ENCODE measurements at regions not wholly inside any gene's neighbourhood (a gene's known extent, or its start where the extent isn't known, plus 50 kb on each side); places are given as distances from the start of the nearest gene placed in this dataset.

DNA sequence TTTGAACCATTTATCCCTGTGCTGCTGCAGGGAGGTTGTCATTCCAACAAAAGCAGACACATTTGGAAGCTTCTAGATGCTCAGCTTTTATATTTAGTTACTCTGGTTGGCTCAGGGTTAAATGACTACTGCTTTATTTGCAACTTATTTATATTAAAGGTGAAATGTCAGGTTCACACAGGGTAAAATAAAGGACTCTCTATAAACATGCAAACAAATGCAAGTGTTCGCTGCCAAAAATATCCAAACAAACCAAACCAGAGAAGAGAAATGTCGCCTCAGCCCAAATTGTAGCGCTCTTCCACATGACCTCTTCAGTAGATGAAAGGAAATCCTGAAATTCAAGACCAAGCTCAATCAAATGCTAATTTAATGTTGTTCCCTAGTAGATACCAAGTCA lies 57.0 kb upstream of the LIFR start:
- TF ChIP-seq, protein P1, sequence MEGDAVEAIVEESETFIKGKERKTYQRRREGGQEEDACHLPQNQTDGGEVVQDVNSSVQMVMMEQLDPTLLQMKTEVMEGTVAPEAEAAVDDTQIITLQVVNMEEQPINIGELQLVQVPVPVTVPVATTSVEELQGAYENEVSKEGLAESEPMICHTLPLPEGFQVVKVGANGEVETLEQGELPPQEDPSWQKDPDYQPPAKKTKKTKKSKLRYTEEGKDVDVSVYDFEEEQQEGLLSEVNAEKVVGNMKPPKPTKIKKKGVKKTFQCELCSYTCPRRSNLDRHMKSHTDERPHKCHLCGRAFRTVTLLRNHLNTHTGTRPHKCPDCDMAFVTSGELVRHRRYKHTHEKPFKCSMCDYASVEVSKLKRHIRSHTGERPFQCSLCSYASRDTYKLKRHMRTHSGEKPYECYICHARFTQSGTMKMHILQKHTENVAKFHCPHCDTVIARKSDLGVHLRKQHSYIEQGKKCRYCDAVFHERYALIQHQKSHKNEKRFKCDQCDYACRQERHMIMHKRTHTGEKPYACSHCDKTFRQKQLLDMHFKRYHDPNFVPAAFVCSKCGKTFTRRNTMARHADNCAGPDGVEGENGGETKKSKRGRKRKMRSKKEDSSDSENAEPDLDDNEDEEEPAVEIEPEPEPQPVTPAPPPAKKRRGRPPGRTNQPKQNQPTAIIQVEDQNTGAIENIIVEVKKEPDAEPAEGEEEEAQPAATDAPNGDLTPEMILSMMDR (IDR thresholded peaks at IDR 0.05) = no peak
- no peak for TF ChIP-seq EZH2 (IDR thresholded peaks at IDR 0.05; ENCODE audit: borderline replicate concordance, insufficient read depth, low read depth, low read length, poor library complexity, severe bottlenecking)
